Endothelial cell of umbilical vein (primary cell): ENCODE measurements at regions not wholly inside any gene's neighbourhood (a gene's known extent, or its start where the extent isn't known, plus 50 kb on each side); places are given as distances from the start of the nearest gene placed in this dataset.

ENCODE experiments used
- BruUV-seq: library from RNA; stranded (reverse); fragments of 400-500 nt; replicated peaks from 2 replicates; lab custom pipeline; 2021; lab: Mats Ljungman, UMichigan
- CTCF ChIA-PET: fragments of 300-600, 350-600 bp; sonication (Branson Sonifier 250); formaldehyde crosslinking; loops from one replicate; lab custom pipeline; 2021; ENCODE audit warnings: antibody characterized with exemption, inconsistent platforms; lab: Charles Lee
- POLR2A ChIA-PET: fragments of 300-600, 350-600 bp; sonication (Branson Sonifier 250); formaldehyde crosslinking; loops from one replicate; lab custom pipeline; 2021; ENCODE audit warnings: antibody characterized with exemption, inconsistent platforms; lab: Charles Lee
- DNase-seq: peaks from one replicate; pipeline ENCODE4 v3.0.0-alpha.2; 2011; ENCODE audit warnings: low read depth, low spot score
- FAIRE-seq: peaks from 2 replicates; lab custom pipeline; 2011; peaks lifted over from hg19 to GRCh38; lab: Jason Lieb, UNC
- H2AFZ ChIP-seq: 2 replicates; pipeline ENCODE4 v1.6.0; 2012; ENCODE audit warnings: low read depth, low read length, control low read depth, inconsistent platforms
- H3K27ac ChIP-seq: 2 replicates; pipeline ENCODE4 v1.5.1; 2011; ENCODE audit warnings: low read depth, mild to moderate bottlenecking, control low read depth, low read length, moderate library complexity; ENCODE audit not compliant: insufficient read depth
- H3K27me3 ChIP-seq, 2 experiments: 2 replicates each; pipeline versions ENCODE4 v1.6.0 to v1.6.1; 2011; ENCODE audit warnings: low read length in 2 of 2, mixed read lengths in 1 of 2; ENCODE audit not compliant: control insufficient read depth in 2 of 2, insufficient read depth in 2 of 2
- H3K36me3 ChIP-seq, 2 experiments: 2 replicates in 1 of 2; 3 replicates in 1 of 2; pipeline ENCODE4 v1.5.1; 2011; ENCODE audit warnings: low read length in 2 of 2, mild to moderate bottlenecking in 1 of 2, moderate library complexity in 1 of 2; ENCODE audit not compliant: control insufficient read depth in 2 of 2, insufficient read depth in 2 of 2; ENCODE audit errors: extremely low read depth in 1 of 2
- H3K4me1 ChIP-seq: 3 replicates; pipeline ENCODE4 v1.5.1; 2011; ENCODE audit warnings: mild to moderate bottlenecking, low read length; ENCODE audit not compliant: control insufficient read depth, insufficient read depth; ENCODE audit errors: extremely low read depth
- H3K4me2 ChIP-seq: 2 replicates; pipeline ENCODE4 v1.6.1; 2011; ENCODE audit warnings: low read length, control low read depth, mixed read lengths; ENCODE audit not compliant: insufficient read depth
- H3K4me3 ChIP-seq, 3 experiments: fragments of 200-600 bp in 1 of 3; sonication (generic), shearing (Covaris generic) in 1 of 3; replicated peaks in 1 of 3; 2 replicates each; pipeline ENCODE4 v1.5.1; 2011 to 2016; ENCODE audit warnings: control low read depth in 3 of 3, low read length in 3 of 3, mild to moderate bottlenecking in 2 of 3, inconsistent platforms in 1 of 3, low read depth in 1 of 3, moderate library complexity in 1 of 3; ENCODE audit not compliant: insufficient read depth in 1 of 3
- H3K79me2 ChIP-seq: 2 replicates; pipeline ENCODE4 v1.6.0; 2012; ENCODE audit warnings: low read length, inconsistent platforms; ENCODE audit not compliant: control insufficient read depth, insufficient read depth
- H3K9ac ChIP-seq: replicated peaks from 2 replicates; pipeline ENCODE3; 2011; ENCODE audit warnings: low read length, control low read depth; ENCODE audit not compliant: insufficient read depth; ENCODE audit errors: extremely low read depth
- H3K9me1 ChIP-seq: replicated peaks from 3 replicates; pipeline ENCODE4 v1.6.0; 2011; ENCODE audit warnings: mild to moderate bottlenecking, low read length; ENCODE audit not compliant: control insufficient read depth, insufficient read depth; ENCODE audit errors: extremely low read depth
- H3K9me3 ChIP-seq: replicated peaks from 2 replicates; pipeline ENCODE4 v1.5.1; 2012; ENCODE audit warnings: low read length, inconsistent platforms; ENCODE audit not compliant: control insufficient read depth, insufficient read depth
- H4K20me1 ChIP-seq: replicated peaks from 2 replicates; pipeline ENCODE3; 2011; ENCODE audit warnings: mild to moderate bottlenecking, low read length; ENCODE audit not compliant: control insufficient read depth, insufficient read depth; ENCODE audit errors: extremely low read depth
- CTCF ChIP-seq, 2 donors: IDR thresholded peaks; 1 replicate in 1 of 2; 2 replicates in 1 of 2; pipeline ENCODE4 v1.5.1; 2011; ENCODE audit warnings: low read length in 2 of 2, mild to moderate bottlenecking in 2 of 2, moderate library complexity in 2 of 2, control low read depth in 1 of 2, inconsistent platforms in 1 of 2, low read depth in 1 of 2; ENCODE audit not compliant: insufficient read depth in 1 of 2; ENCODE audit errors: extremely low read depth in 1 of 2
- EZH2 ChIP-seq: IDR thresholded peaks from 2 replicates; pipeline ENCODE4 v1.6.1; 2012; ENCODE audit warnings: borderline replicate concordance, low read depth, mild to moderate bottlenecking, moderate library complexity, low read length, inconsistent platforms; ENCODE audit not compliant: severe bottlenecking
- FOS ChIP-seq: IDR thresholded peaks from 2 replicates; pipeline ENCODE4 v1.6.1; 2011; ENCODE audit warnings: mild to moderate bottlenecking, low read length, moderate library complexity, borderline replicate concordance; ENCODE audit not compliant: insufficient read depth
- GATA2 ChIP-seq: IDR thresholded peaks from 2 replicates; pipeline ENCODE4 v1.7.0; 2011; ENCODE audit warnings: low read depth, mild to moderate bottlenecking, moderate library complexity, mixed read lengths, low read length; ENCODE audit not compliant: insufficient read length, insufficient read depth
- JUN ChIP-seq: IDR thresholded peaks from 2 replicates; pipeline ENCODE4 v1.6.1; 2011; ENCODE audit warnings: borderline replicate concordance, low read depth; ENCODE audit not compliant: insufficient read length, insufficient read depth
- MAX ChIP-seq: IDR thresholded peaks from 2 replicates; pipeline ENCODE4 v1.6.1; 2011; ENCODE audit not compliant: insufficient read depth, insufficient read length
- MYC ChIP-seq: IDR thresholded peaks from one replicate; pipeline ENCODE4 v1.6.1; 2011; ENCODE audit warnings: mild to moderate bottlenecking, low read depth, low read length
- POLR2A ChIP-seq: IDR thresholded peaks from 2 replicates; pipeline ENCODE4 v1.6.1; 2012; ENCODE audit warnings: low read depth, mild to moderate bottlenecking, control low read depth, low read length
- POLR2AphosphoS5 ChIP-seq: IDR thresholded peaks from 2 replicates; pipeline ENCODE4 v1.6.1; 2012; ENCODE audit warnings: low read depth, mild to moderate bottlenecking, control low read depth, low read length, moderate library complexity; ENCODE audit not compliant: insufficient read depth
- dilution Hi-C: fragments of 300-500 bp; cut with MboI; formaldehyde crosslinking; loops from one replicate; pipeline ENCODE4 v1.15.0; 2019; ENCODE audit warnings: low sequenced_read_pairs; ENCODE audit not compliant: extremely low pct_ligation_motif_present
- intact Hi-C: fragments of 100-400 bp; cut with micrococcal nuclease; formaldehyde crosslinking; loops from one replicate; pipeline ENCODE4 v1.10.0; 2022

GRCh38 chr20:43262341-43262740, 72.6 kb upstream of the PTPRT start:
- CTCF ChIA-PET: no interaction called here

GRCh38 chr20:43255877-43256276, 66.2 kb upstream of the PTPRT start:
- H3K27ac ChIP-seq: no peak overlapping the region
- no peaks in the 10 kb centered on the region for H3K27me3 ChIP-seq
- peaks cover 6% of the 10 kb centered on the region for H3K9me3 ChIP-seq
- H3K4me3 ChIP-seq: no peak overlapping the region
- no peak overlapping the region for H2AFZ ChIP-seq
- H4K20me1 ChIP-seq: no peaks in the 10 kb centered on the region
- CTCF ChIA-PET: no interaction called here
- POLR2A ChIA-PET: no interaction called here
- no peaks in the 10 kb centered on the region for H3K9me1 ChIP-seq
- no peak for FAIRE-seq
- no TSS peak for BruUV-seq
- no peak for TF ChIP-seq FOS
- no peak for TF ChIP-seq MYC
- TF ChIP-seq GATA2: no peak
- no peak for TF ChIP-seq POLR2A
- TF ChIP-seq JUN: no peak
- TF ChIP-seq POLR2AphosphoS5: no peak
- TF ChIP-seq EZH2: no peak
- no peak for TF ChIP-seq MAX
- no peak for TF ChIP-seq CTCF (IDR thresholded peaks at IDR 0.05; ENCODE audit: extremely low read depth in 1 of 2, insufficient read depth in 1 of 2, low read depth in 1 of 2, low read length in 2 of 2)
- DNase-seq: no peak
- no peaks in the 10 kb centered on the region for H3K4me1 ChIP-seq
- H3K9ac ChIP-seq: no peak overlapping the region
- dilution Hi-C loops: no loop called here
- no peaks in the 10 kb centered on the region for H3K79me2 ChIP-seq
- H3K36me3 ChIP-seq: no peaks in the 10 kb centered on the region
- H3K4me2 ChIP-seq: no peak overlapping the region
- intact Hi-C loops: no loop called here

More at GRCh38 chr20:43262341-43262740, 72.6 kb upstream of the PTPRT start:
- POLR2A ChIA-PET: no interaction called here
- H3K9me3 ChIP-seq: peaks cover 2% of the 10 kb centered on the region
- FAIRE-seq: no peak
- H3K36me3 ChIP-seq: no peaks in the 10 kb centered on the region
- no peaks in the 10 kb centered on the region for H4K20me1 ChIP-seq
- H3K4me2 ChIP-seq: no peak overlapping the region
- DNase-seq: no peak
- no peak overlapping the region for H3K4me3 ChIP-seq
- H3K9ac ChIP-seq: no peak overlapping the region
- H3K4me1 ChIP-seq: no peaks in the 10 kb centered on the region
- no peaks in the 10 kb centered on the region for H3K27me3 ChIP-seq
- dilution Hi-C loops: no loop called here
- H3K79me2 ChIP-seq: no peaks in the 10 kb centered on the region
- H3K27ac ChIP-seq: no peak overlapping the region
- intact Hi-C loops: no loop called here
- no TSS peak for BruUV-seq
- TF ChIP-seq POLR2A: no peak
- TF ChIP-seq POLR2AphosphoS5: no peak
- no peak for TF ChIP-seq CTCF (IDR thresholded peaks at IDR 0.05; ENCODE audit: extremely low read depth in 1 of 2, insufficient read depth in 1 of 2, low read depth in 1 of 2, low read length in 2 of 2)
- no peaks in the 10 kb centered on the region for H3K9me1 ChIP-seq
- H2AFZ ChIP-seq: no peak overlapping the region
